GM12892 (cell line): ENCODE measurements at regions not wholly inside any gene's neighbourhood (a gene's known extent, or its start where the extent isn't known, plus 50 kb on each side); places are given as distances from the start of the nearest gene placed in this dataset.

Experiments used
- DNase-seq: peaks from one replicate; pipeline ENCODE4 v3.0.0; 2011; ENCODE audit not compliant: insufficient read length
- FAIRE-seq: peaks from 2 replicates; lab custom pipeline; 2011; peaks lifted over from hg19 to GRCh38; lab: Jason Lieb, UNC
- POLR2A ChIP-seq: IDR thresholded peaks from 2 replicates; pipeline ENCODE4 v1.6.1; 2011; ENCODE audit warnings: low read depth, low read length, control low read depth
- POLR2AphosphoS5 ChIP-seq: IDR thresholded peaks from 2 replicates; pipeline ENCODE4 v1.6.1; 2011; ENCODE audit warnings: low read depth, low read length, control low read depth
- TAF1 ChIP-seq: IDR thresholded peaks from 2 replicates; pipeline ENCODE4 v1.6.1; 2011; ENCODE audit warnings: low read depth, mild to moderate bottlenecking, control low read depth, low read length, borderline replicate concordance

GRCh38 chr12:115716551-115716950, 560.9 kb downstream of the MED13L start:
- FAIRE-seq (no peak), DNase-seq (no peak)
- TF ChIP-seq POLR2AphosphoS5: no peak
- TF ChIP-seq TAF1: no peak
- no peak for TF ChIP-seq POLR2A

GRCh38 chr12:115712676-115713075, 564.8 kb downstream of the MED13L start:
- DNase-seq (no peak), FAIRE-seq (no peak)
- no peak for TF ChIP-seq POLR2AphosphoS5
- no peak for TF ChIP-seq TAF1

GRCh38 chr12:115710104-115710564, 567.4 kb downstream of the MED13L start:
- FAIRE-seq: no peak
- DNase-seq: no peak
- TF ChIP-seq POLR2A: no peak
- TF ChIP-seq POLR2AphosphoS5: no peak
- TF ChIP-seq TAF1: no peak

- FAIRE-seq (no peak), DNase-seq (no peak)
- TF ChIP-seq POLR2AphosphoS5 (no peak), TAF1 (no peak), POLR2A (no peak)
Observed at GRCh38 chr12:115709540-115710011, 567.9 kb downstream of the MED13L start.

DNA sequence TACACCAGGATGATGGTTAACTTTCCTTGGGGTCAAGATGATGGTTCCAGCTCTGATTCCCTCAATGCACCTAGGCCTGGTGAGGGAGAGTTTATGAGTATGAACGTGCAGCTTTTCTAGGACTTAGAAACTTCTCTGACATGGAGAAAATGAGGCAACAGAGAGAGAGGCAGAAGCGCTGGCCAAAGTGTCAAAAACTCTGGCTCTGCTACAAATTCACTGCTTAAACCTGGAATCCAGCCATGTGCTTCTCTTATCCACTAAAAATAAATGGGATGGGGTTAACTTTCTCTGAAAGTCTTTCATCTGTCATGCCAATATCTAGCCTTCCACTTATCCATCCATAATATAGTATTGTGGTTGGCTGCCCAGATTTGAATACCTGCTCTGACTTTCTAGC, 568.7 kb downstream of the MED13L start:
- no peak for TF ChIP-seq POLR2A
- no peak for TF ChIP-seq TAF1
- TF ChIP-seq POLR2AphosphoS5: no peak
- FAIRE-seq (no peak), DNase-seq (no peak)

DNA sequence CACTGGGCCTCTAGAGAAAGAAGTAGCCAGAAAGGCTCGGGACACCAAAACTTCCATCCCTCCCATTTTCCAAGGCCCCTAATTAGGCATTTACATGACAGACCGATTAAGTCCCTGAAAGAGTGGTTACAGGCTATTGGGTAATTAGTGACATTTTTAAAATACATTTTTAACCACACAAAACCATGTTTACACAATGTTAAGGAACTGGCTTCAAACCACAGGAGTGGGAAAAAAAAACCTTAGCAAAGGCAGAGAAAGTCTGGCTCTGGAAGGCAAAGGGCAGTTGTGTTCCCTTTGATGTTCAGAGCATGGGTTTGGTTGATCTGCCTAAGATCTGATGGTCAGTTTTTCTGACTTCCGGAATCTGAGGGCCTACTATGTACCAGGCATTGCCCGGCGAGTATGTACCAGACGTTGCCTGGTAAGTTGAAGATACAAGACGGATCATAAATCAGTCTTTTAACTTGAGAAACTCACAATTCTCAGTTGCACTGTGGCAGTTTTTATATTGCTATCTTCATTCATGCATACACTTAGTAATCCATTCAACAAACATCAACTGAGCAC, 576.5 kb downstream of the MED13L start:
- FAIRE-seq: no peak
- TF ChIP-seq POLR2AphosphoS5: no peak
- TF ChIP-seq POLR2A: no peak
- no peak for TF ChIP-seq TAF1
- no peak for DNase-seq

DNA sequence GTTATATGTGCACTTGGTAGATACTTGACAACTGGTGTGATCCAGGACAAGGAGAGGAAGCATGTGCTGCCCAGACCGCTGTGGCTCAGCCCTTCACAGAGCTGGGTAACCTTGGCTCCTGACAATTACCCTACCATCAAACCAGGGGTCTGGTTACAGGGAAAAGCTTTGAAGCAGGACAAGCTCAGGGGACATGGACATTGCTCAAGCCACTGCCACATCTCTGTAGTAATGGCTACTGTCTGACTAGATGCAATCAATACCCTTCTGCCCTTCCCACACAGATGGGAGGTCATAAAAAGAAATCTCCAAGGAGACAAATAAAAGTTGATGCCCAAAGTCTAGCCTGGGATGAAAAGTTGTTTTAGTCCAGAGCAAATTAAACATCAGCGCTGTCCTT, 577.4 kb downstream of the MED13L start:
- FAIRE-seq (no peak), DNase-seq (no peak)
- TF ChIP-seq TAF1 (no peak), POLR2A (no peak), POLR2AphosphoS5 (no peak)

GRCh38 chr12:115698257-115698656, 579.2 kb downstream of the MED13L start:
- FAIRE-seq (no peak), DNase-seq (no peak)
- no peak for TF ChIP-seq TAF1
- TF ChIP-seq POLR2A: no peak
- no peak for TF ChIP-seq POLR2AphosphoS5

GRCh38 chr12:115697340-115697739, 580.2 kb downstream of the MED13L start:
- DNase-seq: no peak
- TF ChIP-seq TAF1: no peak
- TF ChIP-seq POLR2A: no peak
- no peak for TF ChIP-seq POLR2AphosphoS5

DNA sequence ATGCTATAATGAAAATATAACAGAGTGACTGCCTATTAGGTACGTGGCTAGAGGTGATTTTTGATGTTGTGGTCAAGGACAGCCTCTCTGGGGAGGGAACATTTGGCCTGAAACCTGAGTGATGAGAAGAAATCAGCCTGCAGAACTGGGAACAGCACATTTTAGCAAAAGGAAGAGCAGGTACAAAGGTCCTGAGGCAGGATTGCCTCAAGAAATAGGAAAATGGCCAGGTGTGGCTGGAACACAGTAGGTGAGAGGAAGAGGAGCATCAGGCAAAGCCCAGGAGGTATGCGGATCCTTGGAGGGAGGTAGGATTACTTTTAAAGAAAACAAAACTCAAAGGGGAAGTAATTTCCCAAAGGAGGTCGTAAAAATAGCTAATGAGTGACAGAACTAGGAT, 582.9 kb downstream of the MED13L start:
- TF ChIP-seq POLR2AphosphoS5 (no peak), TAF1 (no peak)
- DNase-seq (no peak), FAIRE-seq (no peak)

More at GRCh38 chr12:115697340-115697739, 580.2 kb downstream of the MED13L start:
- FAIRE-seq: no peak

GRCh38 chr12:115693970-115694369, 583.5 kb downstream of the MED13L start:
- TF ChIP-seq POLR2A: no peak
- no peak for DNase-seq
- FAIRE-seq: no peak

GRCh38 chr12:115691123-115691522, 586.4 kb downstream of the MED13L start:
- FAIRE-seq: no peak
- TF ChIP-seq POLR2A (no peak), TAF1 (no peak)

More at GRCh38 chr12:115691123-115691522, 586.4 kb downstream of the MED13L start:
- DNase-seq: no peak
